ENCODE measurements at regions not wholly inside any gene's neighbourhood (a gene's known extent, or its start where the extent isn't known, plus 50 kb on each side); places are given as distances from the start of the nearest gene placed in this dataset.

- ChIA-PET CTCF (no interaction called here), POLR2A (no interaction called here)
- DNase-seq (ENCODE audit: extremely low spot score), result no peak
- TF ChIP-seq NFRKB (IDR thresholded peaks at IDR 0.05), result no peak
- TF ChIP-seq ARNT (IDR thresholded peaks at IDR 0.05), result no peak
- TF ChIP-seq ZNF384 (IDR thresholded peaks at IDR 0.05), result no peak
- no peak for TF ChIP-seq FOXK2 (IDR thresholded peaks at IDR 0.05)
- no peak for TF ChIP-seq SP1 (IDR thresholded peaks at IDR 0.05)
- no peak for TF ChIP-seq FOXM1 (IDR thresholded peaks at IDR 0.05; ENCODE audit: borderline replicate concordance)
- TF ChIP-seq LEF1 (IDR thresholded peaks at IDR 0.05; ENCODE audit: borderline replicate concordance), result no peak
- TF ChIP-seq SUZ12 (IDR thresholded peaks at IDR 0.05), result no peak
- no peak for TF ChIP-seq BHLHE40 (IDR thresholded peaks at IDR 0.05; ENCODE audit: borderline replicate concordance)
- TF ChIP-seq TARDBP (IDR thresholded peaks at IDR 0.05), result no peak
These were observed 120.5 kb upstream of the CCDC68 start for GRCh38 chr18:55079481-55080355.

GRCh38 chr18:55079067-55079466 is 119.8 kb upstream of the CCDC68 start:
- DNase-seq (ENCODE audit: extremely low spot score), result no peak
- no peak for TF ChIP-seq LEF1 (IDR thresholded peaks at IDR 0.05; ENCODE audit: borderline replicate concordance)
- TF ChIP-seq NFRKB (IDR thresholded peaks at IDR 0.05), result no peak
- TF ChIP-seq FOXK2 (IDR thresholded peaks at IDR 0.05), result no peak
- no peak for TF ChIP-seq BHLHE40 (IDR thresholded peaks at IDR 0.05; ENCODE audit: borderline replicate concordance)
- no peak for TF ChIP-seq FOXM1 (IDR thresholded peaks at IDR 0.05; ENCODE audit: borderline replicate concordance)
- TF ChIP-seq PKNOX1 (IDR thresholded peaks at IDR 0.05), result no peak
- TF ChIP-seq L3MBTL2 (conservative IDR thresholded peaks at IDR 0.05), result no peak
- TF ChIP-seq TARDBP (IDR thresholded peaks at IDR 0.05), result no peak
- no peak for TF ChIP-seq FOXA1 (IDR thresholded peaks at IDR 0.05)
- no peak for TF ChIP-seq ZNF384 (IDR thresholded peaks at IDR 0.05)
- no peak for TF ChIP-seq ELF4 (IDR thresholded peaks at IDR 0.05)
- ChIA-PET POLR2A (no interaction called here), CTCF (no interaction called here)

- CTCF ChIA-PET, result no interaction called here
- no peak for TF ChIP-seq FOXA1 (IDR thresholded peaks at IDR 0.05)
- POLR2A ChIA-PET, result no interaction called here
- no peak for DNase-seq (ENCODE audit: extremely low spot score)
These were observed 119.2 kb upstream of the CCDC68 start for GRCh38 chr18:55078303-55078932.

- ChIA-PET POLR2A (no interaction called here), CTCF (no interaction called here)
- TF ChIP-seq PKNOX1 (IDR thresholded peaks at IDR 0.05) (no peak), LEF1 (IDR thresholded peaks at IDR 0.05; ENCODE audit: borderline replicate concordance) (no peak), ARNT (IDR thresholded peaks at IDR 0.05) (no peak), L3MBTL2 (conservative IDR thresholded peaks at IDR 0.05) (no peak), BHLHE40 (IDR thresholded peaks at IDR 0.05; ENCODE audit: borderline replicate concordance) (no peak), SP1 (IDR thresholded peaks at IDR 0.05) (no peak), SUZ12 (IDR thresholded peaks at IDR 0.05) (no peak), FOXK2 (IDR thresholded peaks at IDR 0.05) (no peak)
- DNase-seq (ENCODE audit: extremely low spot score), result no peak
These were observed 117.5 kb upstream of the CCDC68 start for GRCh38 chr18:55076643-55077218.

- ChIA-PET POLR2A (no interaction called here), CTCF (no interaction called here)
- TF ChIP-seq BHLHE40 (IDR thresholded peaks at IDR 0.05; ENCODE audit: borderline replicate concordance) (no peak), L3MBTL2 (conservative IDR thresholded peaks at IDR 0.05) (no peak), SUZ12 (IDR thresholded peaks at IDR 0.05) (no peak), PKNOX1 (IDR thresholded peaks at IDR 0.05) (no peak), HDGF (IDR thresholded peaks at IDR 0.05; ENCODE audit: borderline replicate concordance) (no peak), ELF4 (IDR thresholded peaks at IDR 0.05) (no peak), TARDBP (IDR thresholded peaks at IDR 0.05) (no peak), FOXK2 (IDR thresholded peaks at IDR 0.05) (no peak), LEF1 (IDR thresholded peaks at IDR 0.05; ENCODE audit: borderline replicate concordance) (no peak), FOXM1 (IDR thresholded peaks at IDR 0.05; ENCODE audit: borderline replicate concordance) (no peak), ZNF384 (IDR thresholded peaks at IDR 0.05) (no peak), NFRKB (IDR thresholded peaks at IDR 0.05) (no peak), CTBP1 (IDR thresholded peaks at IDR 0.05; ENCODE audit: borderline replicate concordance) (no peak), FOXA1 (IDR thresholded peaks at IDR 0.05) (no peak), ARNT (IDR thresholded peaks at IDR 0.05) (no peak), SP1 (IDR thresholded peaks at IDR 0.05) (no peak)
These were observed 114.6 kb upstream of the CCDC68 start for GRCh38 chr18:55073834-55074233.

GRCh38 chr18:55073116-55073515 is 113.9 kb upstream of the CCDC68 start:
- CTCF ChIA-PET, result no interaction called here
- POLR2A ChIA-PET, result no interaction called here
- DNase-seq (ENCODE audit: extremely low spot score), result no peak

More at GRCh38 chr18:55073834-55074233, 114.6 kb upstream of the CCDC68 start:
- no peak for DNase-seq (ENCODE audit: extremely low spot score)

More at GRCh38 chr18:55073116-55073515, 113.9 kb upstream of the CCDC68 start:
- TF ChIP-seq L3MBTL2 (conservative IDR thresholded peaks at IDR 0.05) (no peak), ELF4 (IDR thresholded peaks at IDR 0.05) (no peak), NFRKB (IDR thresholded peaks at IDR 0.05) (no peak), ARNT (IDR thresholded peaks at IDR 0.05) (no peak), PKNOX1 (IDR thresholded peaks at IDR 0.05) (no peak), SUZ12 (IDR thresholded peaks at IDR 0.05) (no peak), FOXK2 (IDR thresholded peaks at IDR 0.05) (no peak), SP1 (IDR thresholded peaks at IDR 0.05) (no peak), ZNF384 (IDR thresholded peaks at IDR 0.05) (no peak), FOXM1 (IDR thresholded peaks at IDR 0.05; ENCODE audit: borderline replicate concordance) (no peak), FOXA1 (IDR thresholded peaks at IDR 0.05) (no peak), CTBP1 (IDR thresholded peaks at IDR 0.05; ENCODE audit: borderline replicate concordance) (no peak), TARDBP (IDR thresholded peaks at IDR 0.05) (no peak), BHLHE40 (IDR thresholded peaks at IDR 0.05; ENCODE audit: borderline replicate concordance) (no peak), LEF1 (IDR thresholded peaks at IDR 0.05; ENCODE audit: borderline replicate concordance) (no peak), HDGF (IDR thresholded peaks at IDR 0.05; ENCODE audit: borderline replicate concordance) (no peak)
